Effector memory CD8-positive, alpha-beta T cell (primary cell): ENCODE measurements at regions not wholly inside any gene's neighbourhood (a gene's known extent, or its start where the extent isn't known, plus 50 kb on each side); places are given as distances from the start of the nearest gene placed in this dataset.

ENCODE experiments used
- ATAC-seq: fragments of 150-1000 bp; cut with Tn5 transposase; replicated peaks from 2 replicates; pipeline ENCODE4 v1.10.0; 2021; ENCODE audit warnings: mild to moderate bottlenecking, moderate library complexity
- DNase-seq, 3 experiments: peaks; one replicate each; pipeline ENCODE4 v3.0.0; 2021
- H3K27ac Mint-ChIP-seq, 2 donors: one replicate each; pipeline ENCODE4 v1.8.0; 2022; ENCODE audit warnings: mild to moderate bottlenecking in 2 of 2, mixed read lengths in 2 of 2, moderate library complexity in 2 of 2
- H3K27me3 Mint-ChIP-seq, 2 donors: one replicate each; pipeline ENCODE4 v1.8.0; 2022; ENCODE audit warnings: mixed read lengths in 2 of 2
- H3K36me3 Mint-ChIP-seq: one replicate; pipeline ENCODE4 v1.8.0; 2022; ENCODE audit warnings: mild to moderate bottlenecking, moderate library complexity, mixed read lengths; ENCODE audit not compliant: insufficient read depth
- H3K4me1 Mint-ChIP-seq, 2 donors: one replicate each; pipeline ENCODE4 v1.8.0; 2022; ENCODE audit warnings: low read depth in 2 of 2, mixed read lengths in 2 of 2
- H3K4me3 Mint-ChIP-seq, 2 donors: one replicate each; pipeline ENCODE4 v1.8.0; 2022; ENCODE audit warnings: mild to moderate bottlenecking in 2 of 2, mixed read lengths in 2 of 2, moderate library complexity in 2 of 2
- H3K9me3 Mint-ChIP-seq, 2 donors: one replicate each; pipeline ENCODE4 v1.8.0; 2022; ENCODE audit warnings: mixed read lengths in 2 of 2

GRCh38 chr5:8134609-8135008 lies 265.7 kb downstream of the MTRR start:
- Mint-ChIP-seq H3K9me3 (no peaks in the 10 kb centered on the region), H3K27ac (no peak overlapping the region), H3K36me3 (no peaks in the 10 kb centered on the region), H3K27me3 (no peaks in the 10 kb centered on the region), H3K4me3 (no peak overlapping the region), H3K4me1 (no peaks in the 10 kb centered on the region)
- DNase-seq, result no peak
- no peak for ATAC-seq

DNA sequence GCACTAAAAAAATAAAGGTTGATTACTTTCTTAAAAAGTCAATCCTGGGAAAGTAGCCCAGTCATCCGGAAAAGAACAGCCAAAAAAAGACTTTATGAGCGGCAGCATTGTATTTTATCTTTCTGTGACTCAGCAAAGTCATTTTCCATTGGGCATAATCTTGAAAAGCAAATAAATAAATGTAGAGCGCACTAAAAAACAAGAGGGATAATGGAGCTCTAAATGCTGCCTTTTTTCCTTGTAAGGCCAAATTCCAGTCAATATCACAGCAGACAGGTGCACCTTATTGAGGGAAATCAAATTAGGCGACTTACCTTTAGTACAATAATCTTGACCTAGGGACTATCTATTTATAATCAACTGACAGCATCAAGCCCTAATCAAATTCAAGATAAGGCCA lies 266.8 kb downstream of the MTRR start:
- no peak overlapping the region for H3K4me3 Mint-ChIP-seq
- H3K27ac Mint-ChIP-seq, result no peak overlapping the region
- no peaks in the 10 kb centered on the region for H3K4me1 Mint-ChIP-seq
- ATAC-seq, result no peak
- H3K27me3 Mint-ChIP-seq, result no peaks in the 10 kb centered on the region
- no peak for DNase-seq
- H3K36me3 Mint-ChIP-seq, result no peaks in the 10 kb centered on the region
- no peaks in the 10 kb centered on the region for H3K9me3 Mint-ChIP-seq

GRCh38 chr5:8136271-8136670 lies 267.3 kb downstream of the MTRR start:
- H3K4me1 Mint-ChIP-seq, result no peaks in the 10 kb centered on the region
- no peaks in the 10 kb centered on the region for H3K27me3 Mint-ChIP-seq
- H3K27ac Mint-ChIP-seq, result no peak overlapping the region
- no peaks in the 10 kb centered on the region for H3K36me3 Mint-ChIP-seq
- ATAC-seq, result no peak
- no peaks in the 10 kb centered on the region for H3K9me3 Mint-ChIP-seq
- DNase-seq, result no peak
- no peak overlapping the region for H3K4me3 Mint-ChIP-seq

GRCh38 chr5:8137941-8138550 lies 269.1 kb downstream of the MTRR start:
- H3K27me3 Mint-ChIP-seq, result no peaks in the 10 kb centered on the region
- H3K4me3 Mint-ChIP-seq, result no peak overlapping the region
- ATAC-seq (no peak), DNase-seq (no peak)
- no peaks in the 10 kb centered on the region for H3K36me3 Mint-ChIP-seq
- no peak overlapping the region for H3K27ac Mint-ChIP-seq
- H3K4me1 Mint-ChIP-seq, result no peaks in the 10 kb centered on the region
- H3K9me3 Mint-ChIP-seq, result peaks cover 0 to 4% of the 10 kb centered on the region in 2 donors

- Mint-ChIP-seq H3K27ac (no peak overlapping the region), H3K4me1 (no peaks in the 10 kb centered on the region), H3K4me3 (no peak overlapping the region), H3K36me3 (no peaks in the 10 kb centered on the region), H3K9me3 (peaks cover 0 to 4% of the 10 kb centered on the region in 2 donors), H3K27me3 (no peaks in the 10 kb centered on the region)
- ATAC-seq, result no peak
- DNase-seq, result no peak
Observed at GRCh38 chr5:8138884-8139283, 269.9 kb downstream of the MTRR start.

- Mint-ChIP-seq H3K27me3 (no peaks in the 10 kb centered on the region), H3K36me3 (no peaks in the 10 kb centered on the region), H3K27ac (no peak overlapping the region), H3K9me3 (peaks cover 0 to 5% of the 10 kb centered on the region in 2 donors), H3K4me1 (no peaks in the 10 kb centered on the region), H3K4me3 (no peak overlapping the region)
- DNase-seq, result no peak
- no peak for ATAC-seq
Observed at GRCh38 chr5:8150791-8151190, 281.8 kb downstream of the MTRR start.

DNA sequence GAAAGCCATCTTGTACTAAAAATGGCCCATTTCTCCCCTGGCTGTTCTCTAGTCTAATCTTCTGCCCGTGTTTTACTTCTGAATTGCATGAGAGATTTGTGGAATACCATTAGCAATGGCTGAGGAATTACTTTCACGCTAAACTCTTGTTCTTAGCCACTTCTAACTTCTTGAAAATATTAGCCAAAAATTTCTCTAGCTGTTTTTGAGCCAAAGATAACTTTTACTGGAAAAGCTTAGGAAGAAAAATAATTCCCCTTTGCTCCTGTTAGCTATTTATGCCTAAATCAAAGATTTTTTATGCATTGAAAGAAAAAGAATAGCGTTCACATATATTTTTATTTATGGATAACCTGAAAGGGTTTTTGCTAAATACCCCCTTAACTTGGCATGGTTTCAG lies 287.8 kb downstream of the MTRR start:
- ATAC-seq (no peak), DNase-seq (no peak)
- H3K9me3 Mint-ChIP-seq, result peaks cover 0 to 5% of the 10 kb centered on the region in 2 donors
- no peaks in the 10 kb centered on the region for H3K27me3 Mint-ChIP-seq
- H3K4me1 Mint-ChIP-seq, result no peaks in the 10 kb centered on the region
- no peak overlapping the region for H3K4me3 Mint-ChIP-seq
- H3K27ac Mint-ChIP-seq, result no peak overlapping the region
- H3K36me3 Mint-ChIP-seq, result no peaks in the 10 kb centered on the region

GRCh38 chr5:8157320-8157822 lies 288.4 kb downstream of the MTRR start:
- Mint-ChIP-seq H3K27me3 (no peaks in the 10 kb centered on the region), H3K9me3 (peaks cover 0 to 5% of the 10 kb centered on the region in 2 donors), H3K27ac (no peak overlapping the region), H3K36me3 (no peaks in the 10 kb centered on the region), H3K4me3 (no peak overlapping the region), H3K4me1 (no peaks in the 10 kb centered on the region)
- ATAC-seq (no peak), DNase-seq (no peak)

GRCh38 chr5:8176101-8176693 lies 307.2 kb downstream of the MTRR start:
- Mint-ChIP-seq H3K4me1 (no peaks in the 10 kb centered on the region), H3K4me3 (no peak overlapping the region), H3K9me3 (peaks cover 8 to 13% of the 10 kb centered on the region in 2 donors), H3K27ac (no peak overlapping the region), H3K27me3 (no peaks in the 10 kb centered on the region), H3K36me3 (no peaks in the 10 kb centered on the region)
- ATAC-seq (no peak), DNase-seq (no peak)

- peaks cover 11 to 15% of the 10 kb centered on the region in 2 donors for H3K9me3 Mint-ChIP-seq
- no peaks in the 10 kb centered on the region for H3K36me3 Mint-ChIP-seq
- no peak overlapping the region for H3K27ac Mint-ChIP-seq
- DNase-seq (no peak), ATAC-seq (no peak)
- no peak overlapping the region for H3K4me3 Mint-ChIP-seq
- no peaks in the 10 kb centered on the region for H3K4me1 Mint-ChIP-seq
- H3K27me3 Mint-ChIP-seq, result no peaks in the 10 kb centered on the region
Observed at GRCh38 chr5:8184455-8185063, 315.6 kb downstream of the MTRR start.

DNA sequence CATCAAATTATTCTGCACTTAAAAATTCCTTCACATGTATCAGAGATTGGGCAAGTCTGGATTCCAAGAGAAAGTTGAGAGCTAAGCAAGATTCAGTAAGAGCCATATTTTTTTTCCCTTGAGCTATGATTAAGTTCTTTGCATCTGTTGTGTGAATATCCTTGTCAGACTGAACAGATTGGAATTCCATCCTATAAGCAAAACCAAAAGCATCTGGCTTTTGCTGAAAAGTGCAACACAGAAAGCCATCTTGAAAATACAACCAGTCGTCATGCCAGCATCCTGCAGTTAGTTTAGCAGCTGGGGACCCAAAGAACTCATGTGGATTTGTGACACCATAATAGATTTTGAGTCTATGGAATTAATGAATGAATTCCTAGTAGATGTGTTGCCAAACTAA lies 316.9 kb downstream of the MTRR start:
- ATAC-seq (no peak), DNase-seq (no peak)
- Mint-ChIP-seq H3K4me3 (no peak overlapping the region), H3K36me3 (no peaks in the 10 kb centered on the region), H3K27ac (no peak overlapping the region), H3K4me1 (no peaks in the 10 kb centered on the region), H3K9me3 (peaks cover 10 to 13% of the 10 kb centered on the region in 2 donors), H3K27me3 (no peaks in the 10 kb centered on the region)

DNA sequence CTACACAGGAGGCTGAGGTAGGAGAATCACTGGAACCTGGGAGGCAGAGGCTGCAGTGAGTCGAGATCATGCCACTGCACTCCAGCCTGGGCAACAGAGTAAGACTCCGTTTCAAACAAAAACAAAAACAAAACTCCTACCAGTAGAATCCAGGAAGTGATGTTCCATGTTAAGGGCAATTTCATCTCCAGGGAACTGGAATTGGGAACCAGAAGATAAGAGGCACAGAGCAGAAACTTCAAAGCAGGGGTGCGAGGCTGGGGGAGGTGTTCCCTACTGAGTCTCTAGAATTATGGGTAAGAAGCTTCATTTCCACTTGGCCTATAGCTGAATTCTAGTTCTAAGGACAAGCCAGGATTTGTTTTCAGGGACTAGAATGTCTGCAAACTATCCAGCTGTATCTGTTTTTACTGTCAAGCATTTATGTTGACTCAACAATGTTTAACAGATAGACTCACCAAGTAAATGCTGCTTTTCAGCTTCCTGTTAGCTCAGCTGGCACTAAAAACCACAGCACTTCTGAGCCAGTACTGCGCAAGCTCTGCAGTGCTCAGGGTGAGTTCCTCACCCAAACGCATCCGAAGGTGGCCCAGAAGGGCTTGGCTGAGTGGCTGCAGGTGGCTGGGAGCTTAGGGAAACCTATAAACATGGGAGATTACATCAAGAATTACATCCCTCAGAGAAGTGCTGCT lies 320.1 kb downstream of the MTRR start:
- DNase-seq (no peak), ATAC-seq (no peak)
- H3K4me1 Mint-ChIP-seq, result no peaks in the 10 kb centered on the region
- H3K36me3 Mint-ChIP-seq, result no peaks in the 10 kb centered on the region
- peaks cover 5 to 12% of the 10 kb centered on the region in 2 donors for H3K9me3 Mint-ChIP-seq
- no peaks in the 10 kb centered on the region for H3K27me3 Mint-ChIP-seq
- no peak overlapping the region for H3K4me3 Mint-ChIP-seq
- no peak overlapping the region for H3K27ac Mint-ChIP-seq

DNA sequence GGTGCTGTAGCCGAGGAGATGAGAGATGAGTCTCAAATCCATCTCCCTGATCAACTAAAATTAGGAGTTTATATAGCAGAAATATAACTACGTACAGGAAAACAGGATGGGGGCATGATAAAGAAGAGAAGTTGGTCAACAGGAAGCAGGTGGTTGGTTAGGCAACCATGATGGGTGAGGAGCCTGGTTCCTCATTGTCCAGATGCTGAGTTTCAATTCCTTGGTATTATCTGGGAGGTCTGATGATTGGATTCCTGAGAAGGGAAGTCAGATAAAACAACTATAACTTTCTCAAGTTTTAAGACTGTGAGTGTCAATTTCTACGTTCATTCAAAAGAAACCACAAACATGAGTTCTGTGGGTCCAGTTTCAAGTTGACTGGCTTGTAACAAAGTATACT lies 323.9 kb downstream of the MTRR start:
- DNase-seq, result no peak
- Mint-ChIP-seq H3K4me3 (no peak overlapping the region), H3K9me3 (peaks cover 7% of the 10 kb centered on the region in 2 donors), H3K27me3 (no peaks in the 10 kb centered on the region), H3K36me3 (no peaks in the 10 kb centered on the region), H3K4me1 (no peaks in the 10 kb centered on the region), H3K27ac (no peak overlapping the region)
- no peak for ATAC-seq

DNA sequence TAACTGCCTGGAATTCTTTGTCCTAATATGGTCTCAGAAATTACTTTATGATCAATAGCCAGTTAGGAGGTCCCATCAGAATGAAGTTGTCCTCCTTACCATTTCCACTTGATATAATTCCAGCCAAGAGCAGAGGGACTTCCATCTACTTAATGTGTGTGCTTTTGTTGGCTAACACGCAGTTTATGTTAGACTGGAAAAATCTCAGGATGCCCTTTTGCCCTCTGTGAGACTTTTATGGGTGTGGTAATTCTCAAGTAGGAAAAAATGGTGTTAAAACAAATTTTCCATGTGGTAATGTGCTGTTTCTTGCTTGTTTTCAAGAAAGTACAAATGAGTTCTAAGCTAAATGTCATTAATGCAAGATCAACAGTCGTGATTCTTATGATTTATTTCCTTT lies 327.1 kb downstream of the MTRR start:
- Mint-ChIP-seq H3K4me3 (no peak overlapping the region), H3K27me3 (no peaks in the 10 kb centered on the region), H3K36me3 (no peaks in the 10 kb centered on the region), H3K9me3 (peaks cover 7 to 12% of the 10 kb centered on the region in 2 donors), H3K27ac (no peak overlapping the region), H3K4me1 (no peaks in the 10 kb centered on the region)
- ATAC-seq (no peak), DNase-seq (no peak)
